Suppressor macrophage treated with lipopolysaccharide for 4 hours (primary cell): ENCODE measurements at regions not wholly inside any gene's neighbourhood (a gene's known extent, or its start where the extent isn't known, plus 50 kb on each side); places are given as distances from the start of the nearest gene placed in this dataset.
"Not testable (repeated sequence)": the region's sequence is repeated elsewhere in the genome, so short reads cannot be mapped to it uniquely, and the experiment has no call there.

Source experiments
- DNase-seq: peaks from one replicate; pipeline ENCODE4 v3.0.0-alpha.2; 2020

GRCh38 chr6:141133836-141134235 lies 998.9 kb upstream of the GJE1 start:
- no peak for DNase-seq

- no peak for DNase-seq
These were observed 999.4 kb upstream of the GJE1 start for GRCh38 chr6:141133346-141133745.

- no peak for DNase-seq
These were observed 1001.1 kb upstream of the GJE1 start for GRCh38 chr6:141131616-141132015.

GRCh38 chr6:141123497-141123896 lies 1009.2 kb upstream of the GJE1 start:
- no peak for DNase-seq

GRCh38 chr6:141123049-141123448 lies 1009.7 kb upstream of the GJE1 start:
- DNase-seq: no peak

- no peak for DNase-seq
These were observed 1013.7 kb upstream of the GJE1 start for GRCh38 chr6:141118991-141119390.

- DNase-seq: no peak
These were observed 1014.9 kb upstream of the GJE1 start for GRCh38 chr6:141117874-141118273.

GRCh38 chr6:141110481-141110880 lies 1022.2 kb upstream of the GJE1 start:
- DNase-seq: no peak

GRCh38 chr6:141107591-141108160 lies 1025.0 kb upstream of the GJE1 start:
- peak; percentile 6 for DNase-seq

GRCh38 chr6:141105481-141105880 lies 1027.2 kb upstream of the GJE1 start:
- DNase-seq: no peak

- no peak for DNase-seq
These were observed 1029.5 kb upstream of the GJE1 start for GRCh38 chr6:141103246-141103645.

- DNase-seq: no peak
These were observed 1035.3 kb upstream of the GJE1 start for GRCh38 chr6:141097471-141097870.

GRCh38 chr6:141095308-141095707 lies 1037.4 kb upstream of the GJE1 start:
- no peak for DNase-seq

- DNase-seq: no peak
These were observed 1044.6 kb upstream of the GJE1 start for GRCh38 chr6:141088171-141088570.

- DNase-seq: no peak
These were observed 1055.1 kb upstream of the GJE1 start for GRCh38 chr6:141077355-141078333.

GRCh38 chr6:141057761-141058160 lies 1075.0 kb upstream of the GJE1 start:
- no peak for DNase-seq

- no peak for DNase-seq
These were observed 1075.6 kb upstream of the GJE1 start for GRCh38 chr6:141056945-141057625.

GRCh38 chr6:141050471-141050870 lies 1082.3 kb upstream of the GJE1 start:
- no peak for DNase-seq

GRCh38 chr6:141048451-141048850 lies 1084.3 kb upstream of the GJE1 start:
- DNase-seq: no peak

- not testable (repeated sequence) for DNase-seq
These were observed 1086.2 kb upstream of the GJE1 start for GRCh38 chr6:141046496-141046895.

- no peak for DNase-seq
These were observed 1091.1 kb upstream of the GJE1 start for GRCh38 chr6:141041596-141042087.

GRCh38 chr6:141035312-141036200 lies 1097.2 kb upstream of the GJE1 start:
- no peak for DNase-seq
